NCI-H510A (cell line): ENCODE measurements at regions not wholly inside any gene's neighbourhood (a gene's known extent, or its start where the extent isn't known, plus 50 kb on each side); places are given as distances from the start of the nearest gene placed in this dataset.
"Not testable (repeated sequence)": the region's sequence is repeated elsewhere in the genome, so short reads cannot be mapped to it uniquely, and the experiment has no call there.

Experiments used
- DNase-seq: peaks from one replicate; lab custom pipeline; 2025; lab: John Stamatoyannopoulos, UW

DNA sequence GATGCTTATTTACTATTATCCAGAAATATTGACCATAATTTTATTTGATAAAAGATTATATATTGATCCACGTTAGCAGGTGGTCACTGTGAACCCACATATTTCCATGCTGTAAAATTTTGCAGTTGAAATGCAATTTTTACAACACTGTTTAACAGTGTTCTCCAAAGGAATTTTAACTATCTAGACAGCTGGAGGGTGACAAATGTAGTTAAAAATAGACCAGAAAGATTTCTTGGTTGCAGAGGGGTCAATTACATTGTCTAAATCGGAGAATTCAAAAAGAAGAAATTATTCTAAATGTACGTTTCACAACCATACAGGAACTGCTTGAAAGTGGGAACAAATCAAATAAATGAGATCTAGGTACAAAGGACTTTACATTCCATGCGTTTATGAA is 625.2 kb upstream of the NCAM2 start:
- no peak for DNase-seq

DNA sequence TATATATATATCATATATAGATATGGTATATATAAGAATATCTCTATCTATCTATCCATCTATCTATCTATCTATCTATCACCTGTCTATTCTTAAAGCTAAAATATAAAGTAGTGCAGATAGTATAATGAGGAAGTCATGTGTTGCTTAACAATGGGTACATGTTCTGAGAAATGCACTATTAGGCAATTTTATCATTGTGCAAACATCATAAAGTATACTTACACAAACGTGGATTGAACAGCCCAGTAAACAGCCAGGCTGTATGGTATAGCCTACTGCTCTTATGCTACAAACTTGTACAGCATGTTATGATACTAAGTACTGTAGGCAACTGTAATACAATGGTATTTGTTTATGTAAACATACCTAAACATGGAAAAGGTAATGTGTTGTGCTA is 621.0 kb upstream of the NCAM2 start:
- DNase-seq = no peak

DNA sequence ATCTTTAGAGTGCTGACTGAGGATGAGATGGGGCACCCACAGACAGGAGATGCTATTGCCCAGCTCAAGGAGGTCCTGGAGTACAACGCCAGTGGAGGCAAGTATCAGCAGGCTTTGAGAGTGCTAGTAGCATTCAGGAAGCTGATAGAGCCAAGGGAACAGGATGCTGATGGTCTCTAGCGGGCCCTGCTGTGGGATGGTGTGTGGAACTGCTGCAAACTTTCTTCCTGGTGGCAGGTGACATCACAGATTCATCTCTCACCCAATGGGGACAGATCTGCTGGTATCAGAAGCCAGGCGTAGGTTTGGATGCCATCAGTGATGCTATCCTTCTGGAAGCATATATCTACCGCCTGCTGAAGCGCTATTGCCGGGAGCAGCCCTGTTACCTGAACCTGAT is 609.8 kb upstream of the NCAM2 start:
- DNase-seq = no peak

DNA sequence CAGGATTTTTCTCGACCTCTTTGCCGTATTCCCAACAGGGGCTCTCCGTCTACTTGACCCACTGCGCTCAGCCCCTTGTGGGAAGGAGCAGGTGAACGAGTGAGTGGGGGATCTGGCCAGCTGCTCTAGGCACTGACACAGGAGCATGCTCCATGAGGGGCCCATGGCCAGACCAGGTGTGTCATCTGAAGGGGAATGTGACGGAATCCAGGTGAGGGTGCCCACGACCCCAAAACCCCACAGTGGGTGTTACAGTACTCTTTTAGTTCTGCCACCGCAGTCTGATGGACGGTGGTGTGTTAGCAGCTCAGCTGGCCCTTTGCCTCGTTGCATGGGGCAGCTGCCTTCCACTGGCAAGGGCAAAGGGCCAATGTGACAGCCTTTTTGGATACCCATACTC is 601.4 kb upstream of the NCAM2 start:
- no peak for DNase-seq

GRCh38 chr21:20404915-20405314 is 593.3 kb upstream of the NCAM2 start:
- no peak for DNase-seq

- DNase-seq = no peak
Measured at GRCh38 chr21:20418353-20418752, 579.9 kb upstream of the NCAM2 start.

DNA sequence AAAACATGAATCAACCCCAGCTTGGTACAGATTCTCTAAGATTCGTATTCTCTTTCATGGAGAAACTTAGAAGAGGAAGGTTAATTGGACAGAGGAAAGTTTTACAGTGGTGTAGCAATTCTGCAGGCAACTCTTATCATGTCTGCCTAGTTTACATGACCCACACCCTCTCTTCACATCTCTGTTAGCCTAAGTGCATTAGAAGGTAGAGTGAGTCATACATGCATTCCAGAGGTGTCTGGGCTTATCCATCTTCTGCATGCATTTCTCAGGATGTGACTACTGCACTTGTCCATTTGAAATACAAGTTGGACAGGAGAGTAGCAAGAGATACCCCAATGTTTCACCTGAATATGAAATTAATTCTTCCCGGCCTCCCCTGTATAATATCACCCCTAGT is 578.4 kb upstream of the NCAM2 start:
- no peak for DNase-seq

GRCh38 chr21:20424943-20425342 is 573.3 kb upstream of the NCAM2 start:
- no peak for DNase-seq

DNA sequence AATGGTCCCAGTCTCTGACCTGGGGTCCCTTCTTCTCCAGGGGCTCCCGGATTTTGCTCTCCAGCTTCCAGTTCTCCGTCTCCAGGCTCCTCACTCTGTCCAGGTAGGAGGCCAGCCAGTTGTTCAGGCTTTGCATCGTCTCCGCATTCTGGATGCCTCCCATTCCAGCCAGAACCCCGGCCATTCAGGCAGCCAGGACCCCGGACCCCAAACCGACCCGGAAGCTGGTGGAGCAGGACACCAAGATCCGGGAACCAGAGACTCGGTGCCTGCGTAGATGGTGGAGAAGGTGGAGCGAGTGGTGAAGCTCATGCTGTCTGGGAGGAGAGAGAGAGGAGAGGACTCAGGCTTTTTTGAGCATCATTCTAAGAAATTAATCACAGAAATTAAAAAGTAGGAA is 572.4 kb upstream of the NCAM2 start:
- DNase-seq = no peak

DNA sequence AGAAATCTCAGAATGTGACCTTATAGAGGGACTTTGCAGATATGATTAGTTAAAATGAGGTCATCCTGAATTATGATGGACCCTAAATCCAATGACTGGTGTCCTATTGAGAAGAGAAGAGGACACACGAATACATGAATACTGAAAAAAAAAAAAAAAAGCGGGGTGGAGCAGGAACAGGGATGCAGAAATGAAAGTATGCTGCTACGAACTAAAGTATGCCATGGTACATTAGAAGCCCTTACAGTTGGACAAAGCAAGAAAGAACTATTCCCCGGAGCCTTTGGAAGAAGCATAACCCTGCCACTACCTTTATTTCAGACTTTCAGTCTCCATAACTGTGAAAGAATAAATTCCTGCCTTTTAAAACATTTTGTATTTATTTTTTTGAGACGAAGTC is 557.9 kb upstream of the NCAM2 start:
- DNase-seq = no peak

DNA sequence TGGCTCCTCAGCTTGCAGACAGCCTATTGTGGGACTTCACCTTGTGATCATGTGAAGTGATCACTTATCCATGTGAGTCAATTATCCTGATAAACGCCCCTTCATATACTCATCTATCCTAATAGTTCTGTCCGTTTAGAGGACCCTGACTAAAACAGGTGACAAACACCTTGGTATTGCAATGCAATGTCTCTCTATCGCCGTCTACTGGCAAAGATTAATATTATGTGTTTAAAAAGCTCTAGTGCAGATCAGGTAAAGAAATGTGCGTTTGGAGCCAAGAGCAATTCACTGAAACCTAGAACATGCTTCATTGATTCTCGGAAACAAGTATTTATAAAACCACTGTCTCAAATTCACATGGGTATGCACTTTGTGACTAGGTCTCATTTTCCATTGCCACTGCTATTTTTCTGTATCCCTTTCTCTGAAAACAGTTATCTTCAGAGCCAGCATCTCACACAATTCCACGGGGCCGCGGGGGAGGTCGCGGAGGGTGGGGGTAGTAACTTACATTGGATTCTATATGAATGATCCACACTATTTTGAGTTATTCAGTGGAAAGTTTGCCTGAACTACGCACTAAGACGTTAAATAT is 554.6 kb upstream of the NCAM2 start:
- DNase-seq = no peak

DNA sequence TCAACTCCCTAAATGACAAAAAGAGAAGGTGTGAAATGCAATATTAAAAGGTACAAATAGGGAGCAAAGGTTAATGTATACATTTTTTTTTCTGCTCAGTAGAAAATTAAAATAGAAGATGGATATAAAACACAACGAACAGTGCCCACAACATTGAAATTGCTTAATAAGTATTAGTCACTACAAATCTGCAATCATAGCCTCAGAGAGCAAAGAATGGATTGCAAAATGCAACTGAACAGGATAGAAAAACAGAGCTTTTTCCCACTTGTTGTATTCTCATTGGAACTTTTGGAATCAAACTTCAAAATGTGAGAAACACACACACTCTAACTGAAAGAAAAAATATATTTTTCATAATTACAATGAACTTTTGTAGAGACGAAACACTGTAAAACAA is 552.2 kb upstream of the NCAM2 start:
- no peak for DNase-seq

- DNase-seq = no peak
Measured at GRCh38 chr21:20451046-20451445, 547.2 kb upstream of the NCAM2 start.

GRCh38 chr21:20452935-20453334 is 545.3 kb upstream of the NCAM2 start:
- no peak for DNase-seq

- DNase-seq = no peak
Measured at GRCh38 chr21:20459838-20460237, 538.4 kb upstream of the NCAM2 start.

GRCh38 chr21:20463362-20463761 is 534.8 kb upstream of the NCAM2 start:
- no peak for DNase-seq

GRCh38 chr21:20469361-20469760 is 528.8 kb upstream of the NCAM2 start:
- no peak for DNase-seq

- no peak for DNase-seq
Measured at GRCh38 chr21:20486303-20486702, 511.9 kb upstream of the NCAM2 start.

DNA sequence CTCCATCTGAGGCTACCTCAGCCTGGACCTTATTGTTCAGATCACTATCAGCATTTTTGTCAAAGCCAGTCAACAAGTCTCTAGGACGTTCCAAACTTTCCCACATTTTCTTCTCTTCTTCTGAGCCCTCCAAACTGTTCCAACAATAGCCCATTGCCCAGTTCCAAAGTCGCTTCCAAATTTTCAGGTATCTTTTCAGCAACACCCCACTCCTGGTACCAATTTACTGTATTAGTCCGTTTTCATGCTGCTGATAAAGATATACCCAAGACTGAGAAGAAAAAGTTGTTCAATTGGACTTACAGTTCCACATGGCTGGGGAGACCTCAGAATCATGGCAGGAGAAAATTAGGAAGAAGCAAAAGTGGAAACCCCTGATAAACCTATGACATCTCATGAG is 495.3 kb upstream of the NCAM2 start:
- not testable (repeated sequence) for DNase-seq

- no peak for DNase-seq
Measured at GRCh38 chr21:20507783-20508182, 490.4 kb upstream of the NCAM2 start.

- no peak for DNase-seq
Measured at GRCh38 chr21:20511216-20511880, 486.9 kb upstream of the NCAM2 start.

DNA sequence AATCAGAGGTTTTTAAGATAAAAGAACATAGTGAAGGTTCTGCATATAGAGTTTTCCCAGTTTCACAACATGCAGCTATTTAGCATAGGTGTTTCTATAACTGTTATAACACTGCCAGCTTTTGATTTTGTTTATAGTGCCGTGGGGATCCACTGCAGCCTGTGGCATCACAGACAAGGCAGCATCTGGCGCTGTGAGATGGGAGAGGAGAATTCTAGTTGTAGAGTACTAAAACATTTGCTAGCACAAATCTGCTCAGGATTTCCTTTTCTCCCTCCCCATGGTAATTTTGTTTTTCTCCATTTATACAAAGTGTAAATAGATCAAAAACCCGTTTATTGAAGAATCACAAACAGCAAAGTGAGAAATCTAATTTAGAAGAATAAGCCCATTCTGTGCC is 482.8 kb upstream of the NCAM2 start:
- no peak for DNase-seq

- no peak for DNase-seq
Measured at GRCh38 chr21:20519076-20519475, 479.1 kb upstream of the NCAM2 start.

DNA sequence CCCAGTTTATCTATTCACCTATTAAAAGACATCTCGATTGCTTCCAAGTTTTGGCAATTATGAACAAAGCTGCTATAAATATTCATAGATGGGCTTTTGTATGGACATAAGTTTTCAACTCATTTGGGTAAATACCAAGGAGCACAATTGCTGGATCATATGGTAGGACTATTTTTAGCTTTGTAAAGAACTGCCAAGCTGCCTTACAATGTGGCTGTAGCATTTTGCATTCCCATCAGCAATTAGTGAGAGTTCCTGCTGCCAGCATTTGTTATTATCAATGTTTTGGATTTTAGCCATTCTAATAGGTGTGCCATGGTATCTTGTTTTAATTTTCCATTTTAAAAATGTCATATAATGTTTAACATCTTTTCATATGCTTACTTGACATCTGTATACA is 475.6 kb upstream of the NCAM2 start:
- DNase-seq = no peak
